PFSK-1 (cell line): ENCODE measurements at regions not wholly inside any gene's neighbourhood (a gene's known extent, or its start where the extent isn't known, plus 50 kb on each side); places are given as distances from the start of the nearest gene placed in this dataset.

ENCODE experiments used
- FOXP2 ChIP-seq: optimal IDR thresholded peaks from 2 replicates; pipeline ENCODE3; 2011; ENCODE audit warnings: borderline replicate concordance, control low read depth, inconsistent platforms; ENCODE audit not compliant: insufficient read depth; ENCODE audit errors: extremely low read length, extremely low read depth
- POLR2AphosphoS5 ChIP-seq: IDR thresholded peaks from 2 replicates; pipeline ENCODE4 v1.6.1; 2012; ENCODE audit warnings: low read depth, mild to moderate bottlenecking, control low read depth, low read length, moderate library complexity
- REST ChIP-seq, 2 experiments: IDR thresholded peaks; 2 replicates each; pipeline versions ENCODE4 v1.6.1 to v1.8.0; 2011 to 2012; ENCODE audit warnings: low read depth in 2 of 2, low read length in 2 of 2, control low read depth in 1 of 2, inconsistent platforms in 1 of 2, mild to moderate bottlenecking in 1 of 2, moderate library complexity in 1 of 2; ENCODE audit not compliant: insufficient read depth in 1 of 2
- SIN3A ChIP-seq: IDR thresholded peaks from 2 replicates; pipeline ENCODE4 v1.6.1; 2012; ENCODE audit warnings: mild to moderate bottlenecking, low read length, moderate library complexity, borderline replicate concordance; ENCODE audit not compliant: insufficient read depth
- TAF1 ChIP-seq: IDR thresholded peaks from 2 replicates; pipeline ENCODE4 v1.6.1; 2012; ENCODE audit warnings: low read length, control low read depth, borderline replicate concordance; ENCODE audit not compliant: insufficient read depth

- TF ChIP-seq POLR2AphosphoS5 (no peak), TAF1 (no peak), FOXP2 (no peak)
These were observed 166.9 kb upstream of the MPDZ start for GRCh38 chr9:13446286-13446937.

GRCh38 chr9:13445103-13445500 lies 165.6 kb upstream of the MPDZ start:
- TF ChIP-seq TAF1 (no peak), REST (IDR thresholded peaks at IDR 0.05; ENCODE audit: insufficient read depth in 1 of 2, low read depth in 2 of 2, low read length in 2 of 2) (no peak), POLR2AphosphoS5 (no peak), SIN3A (no peak), FOXP2 (no peak)

GRCh38 chr9:13444245-13445102 lies 165.0 kb upstream of the MPDZ start:
- TF ChIP-seq POLR2AphosphoS5 = no peak
- TF ChIP-seq TAF1 = no peak
- no peak for TF ChIP-seq FOXP2
- TF ChIP-seq SIN3A = no peak
- TF ChIP-seq REST (IDR thresholded peaks at IDR 0.05; ENCODE audit: insufficient read depth in 1 of 2, low read depth in 2 of 2, low read length in 2 of 2) = no peak

GRCh38 chr9:13443346-13444244 lies 164.1 kb upstream of the MPDZ start:
- TF ChIP-seq POLR2AphosphoS5 = no peak
- TF ChIP-seq FOXP2 = no peak
- TF ChIP-seq TAF1 = no peak
- no peak for TF ChIP-seq REST (IDR thresholded peaks at IDR 0.05; ENCODE audit: insufficient read depth in 1 of 2, low read depth in 2 of 2, low read length in 2 of 2)
- no peak for TF ChIP-seq SIN3A

- TF ChIP-seq SIN3A (no peak), TAF1 (no peak), REST (IDR thresholded peaks at IDR 0.05; ENCODE audit: insufficient read depth in 1 of 2, low read depth in 2 of 2, low read length in 2 of 2) (no peak), FOXP2 (no peak), POLR2AphosphoS5 (no peak)
These were observed 160.4 kb upstream of the MPDZ start for GRCh38 chr9:13439685-13440476.
